CD4-positive, alpha-beta T cell treated with Interferon alpha-2 for 1 hour (primary cell): ENCODE measurements at regions not wholly inside any gene's neighbourhood (a gene's known extent, or its start where the extent isn't known, plus 50 kb on each side); places are given as distances from the start of the nearest gene placed in this dataset.

ENCODE experiments used
- DNase-seq, 2 donors: peaks; one replicate each; pipeline ENCODE4 v3.0.0-alpha.2; 2020 to 2022

- no peak for DNase-seq
Measured at GRCh38 chr6:139591075-139591865, 216.8 kb upstream of the CITED2 start.

GRCh38 chr6:139590206-139590605 lies 215.8 kb upstream of the CITED2 start:
- DNase-seq: no peak

GRCh38 chr6:139588734-139589593 lies 214.5 kb upstream of the CITED2 start:
- no peak for DNase-seq

- no peak for DNase-seq
Measured at GRCh38 chr6:139588076-139588639, 213.7 kb upstream of the CITED2 start.

GRCh38 chr6:139587469-139587868 lies 213.0 kb upstream of the CITED2 start:
- DNase-seq: no peak

DNA sequence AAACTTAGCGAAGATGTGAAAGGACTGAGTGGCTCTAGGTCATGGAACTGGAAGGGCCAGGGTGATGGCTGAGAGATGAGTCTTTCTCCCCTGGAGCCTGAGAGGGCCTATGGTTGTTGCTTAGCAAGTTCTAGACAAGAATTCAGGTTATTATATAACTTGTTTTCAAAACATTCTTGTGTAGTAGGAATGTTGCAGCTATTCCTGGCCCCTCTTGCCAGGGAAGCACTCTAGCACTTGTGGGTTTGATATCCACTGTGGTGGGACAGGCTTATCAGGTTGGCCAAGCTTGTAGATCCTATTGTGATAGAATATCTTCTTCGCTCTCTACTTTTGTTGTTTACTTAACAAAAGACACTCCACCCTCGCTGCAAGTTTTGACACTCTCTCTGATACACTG lies 211.8 kb upstream of the CITED2 start:
- no peak for DNase-seq

DNA sequence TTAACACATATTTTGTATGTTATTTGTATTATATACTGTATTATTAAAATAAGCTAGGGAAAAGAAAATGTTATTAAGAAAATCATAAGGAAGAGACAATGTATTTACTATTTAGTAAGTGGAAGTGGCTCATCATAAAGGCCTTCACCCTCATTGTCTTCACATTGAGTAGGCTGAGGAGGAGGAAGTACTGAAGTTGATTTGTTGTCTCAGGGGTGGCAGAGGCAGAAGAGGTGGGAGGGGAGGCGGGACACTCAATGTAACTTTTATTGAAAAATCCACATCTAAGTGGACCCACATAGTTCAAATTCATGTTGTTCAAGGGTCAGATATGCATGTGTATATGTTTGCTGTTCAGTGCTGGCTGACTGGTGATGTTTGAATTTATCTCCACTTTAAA lies 210.2 kb upstream of the CITED2 start:
- DNase-seq: no peak

- no peak for DNase-seq
Measured at GRCh38 chr6:139583420-139583819, 209.0 kb upstream of the CITED2 start.

- DNase-seq: no peak
Measured at GRCh38 chr6:139582956-139583355, 208.5 kb upstream of the CITED2 start.

GRCh38 chr6:139581485-139581865 lies 207.0 kb upstream of the CITED2 start:
- no peak for DNase-seq

GRCh38 chr6:139580592-139581484 lies 206.4 kb upstream of the CITED2 start:
- DNase-seq: peak in 1 of 2 donors; percentile 17

DNA sequence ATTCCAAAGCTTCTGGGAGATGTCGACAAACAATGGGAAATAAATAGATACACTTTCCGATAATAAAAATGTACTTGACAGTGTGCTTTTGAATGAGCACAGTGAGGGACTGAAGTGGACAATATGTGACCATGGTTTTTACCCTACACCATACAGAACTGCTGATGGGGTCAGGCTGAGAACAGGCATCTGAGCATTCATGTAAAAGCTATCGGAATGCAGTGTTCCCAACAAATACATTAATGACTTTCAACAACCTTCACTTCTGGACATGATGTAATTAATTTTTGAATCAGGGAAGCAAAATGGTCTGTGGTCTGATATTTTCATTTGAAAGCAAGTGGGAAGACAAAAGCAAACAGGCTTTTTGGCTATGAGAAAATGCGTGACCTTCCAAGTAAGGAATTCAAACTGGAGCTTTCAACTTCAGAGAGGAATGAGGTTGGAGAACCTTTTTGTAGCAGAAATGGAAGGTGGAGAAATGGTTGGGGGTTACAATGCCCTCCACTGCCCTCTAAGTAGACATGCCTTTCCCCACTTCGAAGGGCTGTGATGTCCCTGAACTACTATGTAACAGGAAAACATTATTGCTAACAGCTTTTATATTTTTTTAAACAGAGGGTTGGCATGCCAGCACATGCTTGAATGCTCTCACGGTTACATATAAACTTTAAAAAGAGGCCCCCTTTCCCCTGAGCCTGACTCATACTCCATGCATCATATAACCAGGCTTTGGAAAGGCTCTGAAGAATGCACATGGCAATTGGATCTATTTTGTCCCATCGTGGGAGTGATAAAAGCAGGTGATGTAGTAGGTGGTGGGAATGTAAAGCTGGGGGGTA lies 203.5 kb upstream of the CITED2 start:
- DNase-seq: no peak

DNA sequence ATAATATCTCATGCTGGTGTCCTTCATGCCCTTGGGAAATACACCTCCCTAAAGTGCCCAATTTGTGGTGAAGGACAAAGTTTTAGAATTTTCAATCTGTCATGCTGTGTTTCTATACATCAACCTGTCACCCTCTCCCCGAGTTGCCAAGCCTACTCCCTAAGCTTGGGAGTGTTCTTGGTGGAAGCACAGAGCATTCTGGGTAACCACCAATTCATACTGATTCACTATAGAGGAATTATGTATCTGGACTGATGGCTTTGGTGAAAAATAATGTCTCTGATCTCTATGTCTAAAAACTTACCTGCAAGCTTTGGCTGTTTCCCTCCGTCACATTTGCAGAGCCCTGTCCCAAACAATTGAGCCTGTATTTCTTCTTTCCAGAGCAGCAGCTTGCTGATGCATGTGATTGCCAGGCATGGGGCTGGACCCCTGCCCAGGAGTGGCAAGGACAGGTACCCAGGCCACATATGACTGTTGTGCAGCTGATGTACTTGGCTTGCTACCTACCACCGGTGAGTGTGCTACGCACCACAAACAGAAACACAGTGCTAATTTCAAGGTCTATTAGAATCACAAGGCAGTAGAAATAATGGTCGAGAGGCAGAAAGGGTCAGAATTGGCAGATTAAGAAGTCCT lies 202.8 kb upstream of the CITED2 start:
- no peak for DNase-seq

- DNase-seq: no peak
Measured at GRCh38 chr6:139572001-139572400, 197.6 kb upstream of the CITED2 start.

GRCh38 chr6:139570166-139570565 lies 195.7 kb upstream of the CITED2 start:
- no peak for DNase-seq

DNA sequence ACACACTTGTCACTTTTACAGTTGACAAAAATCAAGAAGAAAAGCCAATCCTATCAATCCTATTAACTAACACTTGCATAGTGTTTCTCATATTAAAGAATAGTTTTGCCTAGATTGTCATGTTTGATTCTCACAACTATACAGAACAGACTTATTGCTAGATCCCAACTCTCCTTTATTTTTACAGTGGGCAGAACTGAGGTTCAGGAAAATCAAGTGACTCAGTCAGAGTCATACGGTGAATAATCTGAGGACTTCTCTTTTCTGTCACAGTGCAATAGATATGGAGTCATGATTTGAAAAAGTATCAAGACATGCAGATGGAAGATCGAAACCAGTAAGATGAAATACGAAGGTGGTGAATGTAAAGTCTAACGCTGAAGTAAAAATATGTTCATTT lies 195.1 kb upstream of the CITED2 start:
- no peak for DNase-seq

- DNase-seq: no peak
Measured at GRCh38 chr6:139568956-139569538, 194.6 kb upstream of the CITED2 start.

DNA sequence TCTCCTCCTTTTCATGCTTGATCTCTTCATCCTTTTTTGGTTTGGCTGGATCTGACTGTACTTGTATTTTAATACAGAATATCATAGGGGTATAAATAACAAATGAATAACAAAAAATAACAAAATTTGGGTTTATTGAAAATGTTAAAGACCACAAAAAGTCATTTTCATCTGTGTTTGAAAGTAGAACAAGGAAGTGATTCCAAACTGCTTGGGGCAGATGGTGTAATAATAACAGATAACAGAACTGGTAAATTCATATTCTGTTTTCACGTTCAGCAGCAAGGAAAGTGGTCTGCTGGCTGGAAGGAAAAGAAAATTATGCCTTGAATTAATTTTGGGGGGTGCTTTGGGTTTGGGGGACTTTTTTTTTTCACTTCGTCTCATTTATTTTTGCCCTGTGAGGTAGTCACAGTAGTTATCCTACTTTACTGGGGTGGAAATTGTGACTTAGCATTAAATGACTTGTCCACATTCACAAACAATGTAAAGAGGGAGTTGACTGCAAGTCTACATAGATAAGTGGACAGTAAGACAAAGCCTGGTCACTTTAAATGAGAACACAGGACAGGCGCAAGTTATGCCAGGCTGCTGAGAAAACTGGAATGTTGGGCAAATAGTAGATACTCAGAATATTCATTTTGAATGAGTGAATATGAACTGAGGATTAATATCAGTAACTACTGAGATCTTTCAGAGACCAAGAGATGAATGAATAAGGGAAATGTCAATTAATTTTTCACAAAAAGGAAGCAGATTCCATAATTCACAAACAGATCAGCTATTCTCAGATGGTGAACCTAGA lies 193.9 kb upstream of the CITED2 start:
- no peak for DNase-seq

DNA sequence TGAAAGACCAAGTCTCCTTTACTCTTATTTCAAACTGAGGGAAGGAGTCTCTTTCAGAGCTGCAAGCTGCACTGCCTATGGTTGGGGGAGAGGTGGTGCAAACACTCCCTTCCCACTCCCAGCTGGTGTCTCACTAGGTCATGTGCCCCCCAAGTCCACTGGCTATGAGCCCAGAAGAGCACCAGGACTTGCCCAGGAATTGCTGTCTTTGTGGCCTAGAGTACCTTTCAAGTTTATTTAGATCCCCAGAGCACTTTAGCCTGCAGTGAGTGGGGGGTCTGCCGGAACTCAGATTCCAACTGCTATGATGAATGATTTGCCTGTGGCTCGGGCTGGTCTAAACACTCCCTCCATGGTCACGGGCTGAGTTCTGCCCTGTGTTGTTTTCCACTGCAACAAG lies 192.6 kb upstream of the CITED2 start:
- no peak for DNase-seq

DNA sequence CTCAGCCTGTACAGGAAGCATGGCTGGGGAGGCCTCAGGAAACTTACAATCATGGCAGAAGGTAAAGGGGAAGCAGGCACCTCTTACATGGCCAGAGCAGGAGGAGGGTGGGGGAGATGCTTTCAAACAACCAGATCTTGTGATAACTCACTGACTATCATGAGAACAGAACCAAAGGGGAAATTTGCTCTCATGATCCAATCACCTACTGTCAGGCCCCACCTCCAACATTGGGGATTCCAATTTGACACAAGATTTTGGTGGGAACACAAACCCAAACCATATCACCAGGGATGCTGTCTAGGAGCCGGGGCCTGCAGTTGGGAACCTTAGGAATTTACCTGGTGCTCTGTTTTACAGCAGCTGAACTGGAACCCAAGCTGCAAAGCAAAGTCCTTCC lies 191.1 kb upstream of the CITED2 start:
- no peak for DNase-seq
